ENCODE measurements at regions not wholly inside any gene's neighbourhood (a gene's known extent, or its start where the extent isn't known, plus 50 kb on each side); places are given as distances from the start of the nearest gene placed in this dataset.

- TF ChIP-seq EZH2phosphoT487 (IDR thresholded peaks at IDR 0.05; ENCODE audit: insufficient read depth, low read depth) (no peak), EZH2 (IDR thresholded peaks at IDR 0.05; ENCODE audit: insufficient read depth, poor library complexity, severe bottlenecking) (no peak)
These were observed 213.2 kb downstream of the RBM43 start for GRCh38 chr2:151048331-151049054.
